Motor neuron (in vitro differentiated cells): ENCODE measurements at regions not wholly inside any gene's neighbourhood (a gene's known extent, or its start where the extent isn't known, plus 50 kb on each side); places are given as distances from the start of the nearest gene placed in this dataset.
A peak's percentile ranks its signal among the peaks of the same experiment; 100 is the strongest.

Experiments
- ATAC-seq, 8 experiments: fragments of 200-7000 bp; cut with Tn5 transposase; replicated peaks in 6 of 8; 2 replicates each; pipeline ENCODE4 v1.8.0; 2021; ENCODE audit warnings: mild to moderate bottlenecking in 8 of 8, moderate library complexity in 8 of 8
- H3K27ac ChIP-seq, 2 donors: fragments of 250-450 bp; sonication (Bioruptor Pico); 2 replicates each; pipeline ENCODE4 v1.9.0; 2021; ENCODE audit warnings: antibody characterized with exemption in 2 of 2, mild to moderate bottlenecking in 2 of 2, moderate library complexity in 1 of 2
- H3K4me1 ChIP-seq, 2 donors: fragments of 250-450 bp; sonication (Bioruptor Pico); replicated peaks in 1 of 2; 2 replicates each; pipeline ENCODE4 v1.6.1; 2021; ENCODE audit warnings: antibody characterized with exemption in 2 of 2, mild to moderate bottlenecking in 2 of 2, moderate library complexity in 1 of 2
- H3K4me3 ChIP-seq, 5 donors: fragments of 250-450 bp; sonication (Bioruptor Pico); 2 replicates each; pipeline ENCODE4 v1.9.0; 2021; ENCODE audit warnings: antibody characterized with exemption in 5 of 5, mild to moderate bottlenecking in 5 of 5, moderate library complexity in 4 of 5
- WGBS, 10 experiments: fragments of 450-650 bp; shearing (Covaris generic); methylation state at CpG; one replicate each; pipeline ENCODE4 v1.0.0; 2022; 5-methylcytosine and 5-hydroxymethylcytosine counted together
- in situ Hi-C, 9 experiments: fragments of 400-800 bp; cut with MboI; loops; one replicate each; pipeline ENCODE4 v1.15.0; 2021; ENCODE audit warnings: low sequenced_read_pairs in 9 of 9, low pct_unique_long_range_greater_than_20kb in 2 of 9; ENCODE audit not compliant: unreplicated experiment in 9 of 9

GRCh38 chr12:87804386-87804785, 224.8 kb downstream of the C12orf50 start:
- WGBS, 10 experiments: 0 to 88% (median 33%) methylated on average over 1 of the region's 1 CpG; no CpG with 5 or more reads in 1 of the 10 experiments
- no peak overlapping the region for H3K27ac ChIP-seq
- peaks cover 0 to 5% of the 10 kb centered on the region in 2 donors for H3K4me1 ChIP-seq
- in situ Hi-C loops: no loop called here
- no peak for ATAC-seq
- no peak overlapping the region for H3K4me3 ChIP-seq

- peaks cover 0 to 5% of the 10 kb centered on the region in 2 donors for H3K4me1 ChIP-seq
- H3K27ac ChIP-seq: no peak overlapping the region
- no peak overlapping the region for H3K4me3 ChIP-seq
- in situ Hi-C loops: no loop called here
- ATAC-seq: no peak
- WGBS, 10 experiments: 83 to 100% (median 100%) methylated on average over 1 of the region's 1 CpG; no CpG with 5 or more reads in 4 of the 10 experiments
Observed at GRCh38 chr12:87802721-87803011, 226.5 kb downstream of the C12orf50 start.

GRCh38 chr12:87801860-87802720, 227.1 kb downstream of the C12orf50 start:
- in situ Hi-C loops: no loop called here
- no peak overlapping the region for H3K27ac ChIP-seq
- ATAC-seq: no peak
- no peak overlapping the region for H3K4me3 ChIP-seq
- peaks cover 0 to 5% of the 10 kb centered on the region in 2 donors for H3K4me1 ChIP-seq
- WGBS, 10 experiments: 13 to 95% (median 65%) methylated on average over 1 to 4 of the region's 4 CpGs

GRCh38 chr12:87796961-87797516, 232.2 kb downstream of the C12orf50 start:
- no peaks in the 10 kb centered on the region for H3K4me1 ChIP-seq
- 0 to 75% (median 33%) methylated on average over 1 of the region's 1 CpG; no CpG with 5 or more reads in 1 of the 10 experiments for WGBS, 10 experiments
- no peak for ATAC-seq
- H3K27ac ChIP-seq: no peak overlapping the region
- no peak overlapping the region for H3K4me3 ChIP-seq
- in situ Hi-C loops: no loop called here

GRCh38 chr12:87795555-87795954, 233.6 kb downstream of the C12orf50 start:
- WGBS, 10 experiments: 4 to 92% (median 70%) methylated on average over 2 of the region's 2 CpGs; no CpG with 5 or more reads in 3 of the 10 experiments
- ATAC-seq: no peak
- in situ Hi-C loops: no loop called here
- no peak overlapping the region for H3K4me3 ChIP-seq
- H3K27ac ChIP-seq: no peak overlapping the region
- no peaks in the 10 kb centered on the region for H3K4me1 ChIP-seq

GRCh38 chr12:87794854-87795253, 234.3 kb downstream of the C12orf50 start:
- WGBS, 10 experiments: 0 to 83% (median 20%) methylated on average over 1 of the region's 1 CpG; no CpG with 5 or more reads in 3 of the 10 experiments
- no peak overlapping the region for H3K4me3 ChIP-seq
- in situ Hi-C loops: no loop called here
- ATAC-seq: no peak
- H3K27ac ChIP-seq: no peak overlapping the region
- no peaks in the 10 kb centered on the region for H3K4me1 ChIP-seq

- WGBS, 10 experiments: 0 to 100% (median 76%) methylated on average over 1 to 2 of the region's 2 CpGs; no CpG with 5 or more reads in 1 of the 10 experiments
- in situ Hi-C loops: no loop called here
- H3K4me3 ChIP-seq: no peak overlapping the region
- ATAC-seq: peak in 1 of 8 experiments; percentile 42
- no peak overlapping the region for H3K27ac ChIP-seq
- no peaks in the 10 kb centered on the region for H3K4me1 ChIP-seq
Observed at GRCh38 chr12:87793131-87793530, 236.1 kb downstream of the C12orf50 start.

GRCh38 chr12:87784350-87784749, 244.9 kb downstream of the C12orf50 start:
- in situ Hi-C loops: no loop called here
- no peak for ATAC-seq
- Histone ChIP-seq H3K4me1 (no peaks in the 10 kb centered on the region), H3K4me3 (no peak overlapping the region), H3K27ac (no peak overlapping the region)
- WGBS, 10 experiments: 57 to 100% (median 92%) methylated on average over 3 to 5 of the region's 21 CpGs; no CpG with 5 or more reads in 6 of the 10 experiments

GRCh38 chr12:87783467-87783866, 245.7 kb downstream of the C12orf50 start:
- no peak overlapping the region for H3K4me3 ChIP-seq
- in situ Hi-C loops: no loop called here
- no peaks in the 10 kb centered on the region for H3K4me1 ChIP-seq
- no peak overlapping the region for H3K27ac ChIP-seq
- 10 to 100% (median 83%) methylated on average over 2 to 7 of the region's 8 CpGs; no CpG with 5 or more reads in 4 of the 10 experiments for WGBS, 10 experiments
- peak in 1 of 8 experiments; percentile 42 for ATAC-seq

- 8 to 90% (median 67%) methylated on average over 1 to 3 of the region's 3 CpGs; no CpG with 5 or more reads in 3 of the 10 experiments for WGBS, 10 experiments
- in situ Hi-C loops: no loop called here
- H3K4me3 ChIP-seq: no peak overlapping the region
- H3K4me1 ChIP-seq: no peaks in the 10 kb centered on the region
- H3K27ac ChIP-seq: no peak overlapping the region
- no peak for ATAC-seq
Observed at GRCh38 chr12:87782838-87783237, 246.4 kb downstream of the C12orf50 start.

GRCh38 chr12:87779858-87780498, 249.2 kb downstream of the C12orf50 start:
- in situ Hi-C loops: no loop called here
- 0 to 93% (median 58%) methylated on average over 1 to 2 of the region's 2 CpGs; no CpG with 5 or more reads in 4 of the 10 experiments for whole genome bisulfite sequencing, 10 experiments
- H3K4me3 ChIP-seq: no peak overlapping the region
- H3K27ac ChIP-seq: no peak overlapping the region
- peaks cover 0 to 6% of the 10 kb centered on the region in 2 donors for H3K4me1 ChIP-seq
- ATAC-seq: peak in 2 of 8 experiments; percentile 41 to 95

- 0 to 100% (median 73%) methylated on average over 1 of the region's 2 CpGs; no CpG with 5 or more reads in 4 of the 10 experiments for WGBS, 10 experiments
- ATAC-seq: no peak
Observed at GRCh38 chr12:87779016-87779415, 250.2 kb downstream of the C12orf50 start.

GRCh38 chr12:87778065-87778464, 251.1 kb downstream of the C12orf50 start:
- in situ Hi-C loops: no loop called here
- H3K27ac ChIP-seq: no peak overlapping the region
- peaks cover 0 to 6% of the 10 kb centered on the region in 2 donors for H3K4me1 ChIP-seq
- no peak overlapping the region for H3K4me3 ChIP-seq
- no peak for ATAC-seq
- WGBS, 10 experiments: 0 to 100% (median 85%) methylated on average over 1 of the region's 1 CpG; no CpG with 5 or more reads in 2 of the 10 experiments

More at GRCh38 chr12:87779016-87779415, 250.2 kb downstream of the C12orf50 start:
- Histone ChIP-seq H3K4me1 (peaks cover 0 to 6% of the 10 kb centered on the region in 2 donors), H3K4me3 (no peak overlapping the region), H3K27ac (no peak overlapping the region)
- in situ Hi-C loops: no loop called here
